CMK (cell line): ENCODE measurements at regions not wholly inside any gene's neighbourhood (a gene's known extent, or its start where the extent isn't known, plus 50 kb on each side); places are given as distances from the start of the nearest gene placed in this dataset.
"Not testable (repeated sequence)": the region's sequence is repeated elsewhere in the genome, so short reads cannot be mapped to it uniquely, and the experiment has no call there.

Experiments used
- DNase-seq: peaks from one replicate; pipeline ENCODE4 v3.0.0-alpha.2; 2010; ENCODE audit warnings: low read depth

- DNase-seq = not testable (repeated sequence)
Observed at GRCh38 chr14:106480287-106480686, 953.9 kb downstream of the TMEM121 start.

DNA sequence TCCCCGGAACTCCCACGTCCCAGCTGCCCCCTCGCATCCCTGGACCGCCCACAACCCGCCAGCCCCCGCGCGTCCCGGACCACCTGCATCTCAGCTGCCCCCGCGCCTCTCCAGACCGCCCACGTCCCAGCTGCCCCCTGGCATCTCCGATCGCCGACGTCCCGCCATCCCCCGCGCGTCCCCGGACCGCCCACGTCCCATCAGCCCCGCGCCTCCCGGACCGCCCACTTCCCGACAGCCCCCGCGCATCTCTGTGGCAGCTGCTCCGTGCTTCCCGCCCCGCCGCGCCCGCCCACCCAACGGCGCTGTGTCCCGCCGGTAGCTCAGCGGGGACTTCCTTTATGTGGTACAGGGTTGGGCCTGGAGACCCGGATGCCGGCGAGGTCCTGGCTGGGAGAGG, 955.8 kb downstream of the TMEM121 start:
- DNase-seq = not testable (repeated sequence)

GRCh38 chr14:106487600-106487999, 961.2 kb downstream of the TMEM121 start:
- DNase-seq = no peak

DNA sequence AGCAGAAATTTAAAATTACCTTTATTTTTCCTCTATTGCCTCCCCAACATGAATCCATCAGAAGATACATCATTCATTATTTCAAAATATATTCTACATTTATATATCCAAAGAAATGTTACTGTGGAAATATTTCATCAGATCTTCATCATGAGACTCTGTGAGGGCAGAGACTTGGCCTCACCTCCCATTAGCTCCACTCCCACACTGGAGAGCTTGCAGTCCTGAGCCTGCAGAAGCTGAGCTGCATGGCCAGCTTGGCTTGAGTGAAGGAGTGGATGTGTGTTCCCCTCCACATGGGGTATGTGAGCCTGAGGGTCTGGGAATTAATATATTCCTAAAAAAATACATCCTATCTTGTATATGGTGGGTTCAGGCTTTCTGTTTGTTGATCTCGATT, 961.9 kb downstream of the TMEM121 start:
- DNase-seq = no peak

- DNase-seq = no peak
Observed at GRCh38 chr14:106489112-106489881, 962.9 kb downstream of the TMEM121 start.

DNA sequence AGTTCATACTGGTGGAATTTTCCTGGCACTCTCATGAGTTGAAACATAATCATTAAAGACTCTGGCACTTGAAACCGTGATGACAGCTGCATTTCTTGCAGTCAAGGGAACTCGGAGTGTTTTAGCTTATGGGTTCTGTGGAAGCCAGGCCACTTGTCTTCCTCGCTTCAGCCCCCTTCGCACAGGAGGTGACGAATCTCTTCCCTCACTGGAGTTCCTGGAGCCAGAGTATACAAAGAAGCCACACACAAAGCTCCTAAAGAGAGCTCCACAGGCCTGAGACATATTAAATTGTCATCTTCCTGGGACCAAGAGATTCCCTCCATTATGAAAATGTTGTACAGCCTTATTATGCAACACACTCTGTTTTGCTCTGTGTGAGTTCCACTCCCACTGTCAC, 964.1 kb downstream of the TMEM121 start:
- DNase-seq = no peak

- DNase-seq = peak; percentile 5
Observed at GRCh38 chr14:106491851-106492250, 965.5 kb downstream of the TMEM121 start.

- no peak for DNase-seq
Observed at GRCh38 chr14:106493962-106494823, 967.8 kb downstream of the TMEM121 start.

DNA sequence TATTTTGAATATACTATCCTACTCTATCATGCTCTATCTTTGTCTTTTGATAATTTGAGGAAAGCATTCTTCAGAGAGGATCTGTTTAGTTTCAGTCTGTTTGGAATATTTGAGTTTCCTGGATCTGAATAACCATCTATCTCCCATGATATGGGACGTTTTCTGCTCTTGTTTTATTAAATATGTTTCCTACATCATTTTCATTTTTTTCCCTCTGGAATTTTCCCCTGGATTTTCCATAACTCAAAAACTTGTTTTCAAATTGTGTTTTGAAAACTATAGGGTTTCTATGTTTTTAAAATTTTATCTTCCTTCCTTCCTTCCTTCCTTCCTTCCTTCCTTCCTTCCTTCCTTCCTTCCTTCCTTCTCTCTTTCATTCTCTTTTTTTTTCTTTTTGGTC, 974.2 kb downstream of the TMEM121 start:
- no peak for DNase-seq

GRCh38 chr14:106501898-106502297, 975.5 kb downstream of the TMEM121 start:
- no peak for DNase-seq

GRCh38 chr14:106505366-106505765, 979.0 kb downstream of the TMEM121 start:
- DNase-seq = no peak

DNA sequence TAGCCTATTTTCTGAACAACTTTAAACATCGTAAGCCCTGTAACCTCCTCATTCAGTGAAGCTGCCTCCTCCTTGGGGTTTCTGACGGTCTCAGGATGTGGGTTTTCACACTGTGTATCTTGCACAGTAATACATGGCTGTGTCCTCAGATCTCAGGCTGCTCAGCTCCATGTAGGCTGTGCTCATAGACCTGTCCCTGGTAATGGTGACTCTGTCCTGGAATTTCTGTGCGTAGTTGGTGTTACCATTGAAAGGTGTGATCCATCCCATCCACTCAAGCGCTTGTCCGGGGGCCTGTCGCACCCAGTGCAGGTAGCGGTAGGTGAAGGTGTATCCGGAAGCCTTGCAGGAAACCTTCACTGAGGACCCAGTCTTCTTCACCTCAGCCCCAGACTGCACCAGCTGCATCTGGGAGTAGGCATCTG, 980.5 kb downstream of the TMEM121 start:
- DNase-seq = no peak

DNA sequence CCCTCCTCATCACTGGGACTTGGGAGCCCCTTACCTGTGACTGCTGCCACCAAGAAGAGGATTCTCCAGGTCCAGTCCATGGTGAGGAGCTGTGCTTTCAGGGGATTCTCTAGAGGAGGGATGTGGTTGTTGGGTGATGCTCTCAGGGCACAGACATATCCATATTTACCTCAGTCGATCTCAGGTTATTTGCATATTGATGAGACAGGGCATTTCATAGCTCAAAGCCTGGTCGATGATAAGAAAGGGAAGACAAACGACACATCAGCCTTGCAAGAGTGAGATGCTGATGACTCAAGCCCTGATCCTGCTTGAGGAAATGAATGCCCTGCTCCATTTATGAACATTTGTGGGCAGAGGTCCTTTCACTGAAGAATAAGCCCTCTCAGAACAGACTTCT, 981.0 kb downstream of the TMEM121 start:
- no peak for DNase-seq

- no peak for DNase-seq
Observed at GRCh38 chr14:106508216-106508615, 981.8 kb downstream of the TMEM121 start.

DNA sequence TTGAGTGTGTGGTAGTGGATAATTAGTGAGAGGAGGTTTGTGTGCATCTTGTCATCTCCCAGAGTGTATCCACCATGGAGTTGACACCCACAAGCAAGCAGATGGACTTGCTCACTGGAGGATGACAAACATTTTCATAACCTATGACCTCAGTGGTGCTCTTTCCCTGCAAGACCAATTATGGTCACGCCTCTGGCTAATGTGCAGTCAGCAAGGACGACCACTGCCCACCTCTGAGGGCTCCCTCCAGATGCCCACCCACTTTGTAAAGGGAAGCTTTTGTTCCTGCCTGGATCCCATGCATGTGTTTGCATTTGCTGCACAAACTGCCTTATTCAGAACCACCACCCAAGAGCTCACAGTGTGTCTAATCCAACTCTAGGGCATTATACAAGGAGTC, 982.8 kb downstream of the TMEM121 start:
- no peak for DNase-seq

DNA sequence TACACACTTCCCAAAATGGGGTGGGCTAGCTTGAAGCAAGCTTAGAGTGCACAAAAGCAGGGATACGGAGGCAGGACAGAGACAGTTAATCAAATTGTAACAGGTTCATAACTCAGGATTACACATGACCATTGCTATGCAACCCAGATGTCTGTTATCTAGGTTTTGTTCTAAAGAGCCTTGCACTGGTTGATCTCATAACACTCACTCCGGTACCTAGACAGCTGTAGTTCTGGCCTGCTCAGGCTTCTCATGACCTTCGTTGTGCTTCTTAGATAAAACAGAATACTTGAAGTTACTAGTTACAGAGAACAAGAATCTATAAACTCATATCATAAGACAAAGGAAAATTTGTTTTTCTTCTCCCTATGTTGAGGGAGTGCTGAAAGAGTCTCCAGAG, 983.4 kb downstream of the TMEM121 start:
- no peak for DNase-seq

DNA sequence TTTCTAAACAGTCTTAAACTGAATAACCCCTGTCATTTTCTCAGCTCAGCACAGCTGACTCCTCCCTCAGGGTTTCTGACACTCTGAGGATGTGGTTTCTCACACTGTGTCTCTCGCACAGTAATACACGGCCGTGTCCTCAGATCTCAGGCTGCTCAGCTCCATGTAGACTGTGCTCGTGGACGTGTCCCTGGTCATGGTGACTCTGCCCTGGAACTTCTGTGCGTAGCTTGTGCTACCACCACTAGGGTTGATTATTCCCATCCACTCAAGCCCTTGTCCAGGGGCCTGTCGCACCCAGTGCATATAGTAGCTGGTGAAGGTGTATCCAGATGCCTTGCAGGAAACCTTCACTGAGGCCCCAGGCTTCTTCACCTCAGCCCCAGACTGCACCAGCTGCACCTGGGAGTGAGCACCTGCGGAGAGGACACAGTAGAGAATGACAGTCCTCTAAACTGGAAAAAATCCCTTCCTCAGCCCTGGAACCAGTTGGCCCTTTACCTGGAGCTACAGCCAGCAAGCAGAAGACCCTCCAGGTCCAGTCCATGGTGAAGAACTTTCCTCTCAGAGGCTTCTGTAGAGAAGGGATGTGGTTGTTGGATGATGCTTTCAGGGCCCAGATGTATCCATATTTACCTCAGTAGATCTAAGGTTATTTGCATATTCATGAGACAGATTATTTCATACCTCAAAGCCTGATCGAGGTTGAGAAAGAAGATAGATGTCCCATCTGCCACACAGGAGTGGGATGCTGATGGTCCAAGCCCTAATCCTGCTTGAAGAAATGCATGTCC, 984.8 kb downstream of the TMEM121 start:
- no peak for DNase-seq

- DNase-seq = no peak
Observed at GRCh38 chr14:106511800-106512198, 985.4 kb downstream of the TMEM121 start.

DNA sequence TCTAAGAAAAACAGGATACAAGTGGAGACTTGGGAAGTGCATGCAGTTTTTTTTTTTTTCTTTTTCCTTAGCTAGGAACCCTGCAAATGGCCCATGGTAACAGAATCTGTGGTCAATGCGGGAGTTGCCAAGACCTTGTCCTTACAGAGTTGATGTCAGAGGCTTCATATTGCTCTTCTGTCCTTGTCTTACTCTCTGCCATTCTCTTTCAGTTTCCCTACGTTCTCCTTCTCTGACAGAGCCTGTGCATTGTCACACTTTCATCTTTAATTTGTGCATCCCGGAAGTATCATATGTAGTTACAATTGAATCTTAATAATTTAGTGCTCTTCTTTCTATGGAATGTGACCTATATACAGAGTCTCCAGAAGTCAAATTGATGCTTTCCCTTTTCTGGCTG, 986.9 kb downstream of the TMEM121 start:
- no peak for DNase-seq

DNA sequence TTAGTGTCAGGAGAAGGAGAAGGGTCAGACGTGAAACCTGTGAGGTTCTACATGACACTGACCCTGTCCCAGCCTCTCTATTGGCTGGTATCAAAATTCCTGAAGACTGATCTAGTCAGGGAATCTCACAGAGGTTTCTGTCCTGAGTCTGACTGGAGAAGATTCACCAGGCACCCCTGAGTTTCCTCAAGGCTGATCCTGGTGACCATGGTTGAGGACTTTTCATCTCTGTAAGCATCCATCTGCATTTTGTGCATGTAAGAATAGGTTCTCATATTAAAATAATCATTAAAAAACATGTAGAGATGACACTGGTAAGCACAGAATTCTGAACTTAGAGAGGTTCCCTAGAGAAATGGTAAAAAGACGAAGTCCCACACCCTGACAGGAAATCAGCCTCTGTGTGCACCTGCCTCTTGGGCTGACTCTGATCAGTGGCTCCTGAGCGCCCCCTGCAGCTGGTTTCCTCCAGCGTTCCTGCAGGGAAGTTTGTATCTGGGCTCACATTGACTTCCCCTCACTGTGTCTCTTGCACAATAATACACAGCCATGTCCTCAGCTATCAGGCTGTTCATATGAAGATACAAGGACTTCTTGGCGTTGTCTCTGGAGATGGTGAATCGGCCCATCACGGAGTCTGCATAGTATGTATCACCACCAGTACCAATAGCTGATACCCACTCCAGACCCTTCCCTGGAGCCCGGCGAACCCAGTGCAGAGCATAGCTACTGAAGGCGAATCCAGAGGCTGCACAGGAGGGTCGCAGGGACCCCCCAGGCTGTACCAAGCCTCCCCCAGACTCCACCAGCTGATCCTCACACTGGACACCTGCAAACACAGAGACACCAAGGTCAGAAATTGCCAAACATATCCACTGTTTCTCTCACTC, 991.9 kb downstream of the TMEM121 start:
- no peak for DNase-seq

DNA sequence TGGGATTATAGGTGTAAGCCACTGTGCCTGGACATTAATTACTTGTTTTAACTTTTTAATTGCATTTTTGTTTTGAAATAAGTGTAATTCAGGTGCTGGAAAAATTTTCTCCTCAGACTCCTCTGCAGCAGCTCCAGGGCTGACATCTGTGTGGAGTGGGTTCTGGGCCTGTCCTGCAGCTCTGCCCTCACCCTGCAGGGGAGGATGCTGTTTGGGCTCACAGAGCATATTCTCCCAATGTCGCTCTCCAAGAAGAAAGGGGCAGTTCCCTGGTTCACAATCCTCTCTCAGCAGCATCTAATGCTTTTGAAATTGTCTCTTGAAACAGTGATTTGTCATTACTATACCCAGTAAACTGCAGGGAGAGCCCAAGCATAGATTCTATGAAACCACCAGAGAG, 995.7 kb downstream of the TMEM121 start:
- not testable (repeated sequence) for DNase-seq
